Activated B cell treated with CpG ODN at 0.5 μM for 24 hours (primary cell): ENCODE measurements at regions not wholly inside any gene's neighbourhood (a gene's known extent, or its start where the extent isn't known, plus 50 kb on each side); places are given as distances from the start of the nearest gene placed in this dataset.

Experiments
- ATAC-seq: fragments of 200-7000 bp; cut with Tn5 transposase; one replicate; pipeline ENCODE4 v1.10.0; 2021; ENCODE audit warnings: low read depth, mild to moderate bottlenecking, moderate library complexity
- CTCF ChIA-PET: fragments of 350-600 bp; sonication (Branson Sonifier 250); formaldehyde crosslinking; loops from one replicate; lab custom pipeline; 2021; ENCODE audit warnings: antibody characterized with exemption; lab: Charles Lee
- POLR2A ChIA-PET: fragments of 350-600 bp; sonication (Branson Sonifier 250); formaldehyde crosslinking; loops from one replicate; lab custom pipeline; 2021; ENCODE audit warnings: antibody characterized with exemption; lab: Charles Lee
- DNase-seq: peaks from one replicate; pipeline ENCODE4 v3.0.0; 2022
- H3K27ac Mint-ChIP-seq: one replicate; pipeline ENCODE4 v1.8.0; 2020; ENCODE audit warnings: mixed read lengths
- H3K27me3 Mint-ChIP-seq: one replicate; pipeline ENCODE4 v1.8.0; 2021; ENCODE audit warnings: mixed read lengths
- H3K36me3 Mint-ChIP-seq: one replicate; pipeline ENCODE4 v1.8.0; 2021; ENCODE audit warnings: low read depth, mixed read lengths
- H3K4me1 Mint-ChIP-seq: one replicate; pipeline ENCODE4 v1.8.0; 2021; ENCODE audit warnings: mixed read lengths
- H3K4me3 Mint-ChIP-seq: one replicate; pipeline ENCODE4 v1.8.0; 2020; ENCODE audit warnings: mild to moderate bottlenecking, mixed read lengths
- H3K9me3 Mint-ChIP-seq: one replicate; pipeline ENCODE4 v1.8.0; 2020; ENCODE audit warnings: mixed read lengths
- intact Hi-C: fragments of 100-400 bp; cut with micrococcal nuclease; formaldehyde crosslinking; loops from one replicate; pipeline ENCODE4 v1.15.1; 2024
- TF ChIP-seq, protein P1 (sequence below): fragments of 200-600 bp; IDR thresholded peaks from one replicate; pipeline ENCODE4 v1.8.0; 2022; ENCODE audit warnings: antibody characterized with exemption, mild to moderate bottlenecking

DNA sequence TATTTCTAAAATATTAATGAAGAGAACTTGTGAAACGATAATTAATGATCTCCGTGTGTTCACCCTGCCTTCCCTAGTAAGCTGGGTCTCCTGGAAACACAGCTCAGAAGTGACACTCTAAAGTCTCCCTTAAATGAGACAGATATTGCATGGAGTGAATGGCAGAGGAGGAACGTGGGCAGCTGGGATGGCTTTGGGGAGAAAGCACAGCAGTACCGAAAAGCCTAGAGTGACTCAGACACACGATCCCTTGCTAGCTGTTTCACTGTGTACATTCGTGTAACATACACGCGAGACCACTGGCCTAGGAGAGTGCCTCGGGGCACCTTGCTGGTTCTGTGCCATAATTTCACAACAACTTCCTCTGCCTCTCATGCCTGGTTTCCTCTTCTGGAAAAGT lies 199.9 kb upstream of the TCERG1L start:
- intact Hi-C loops: no loop called here
- Mint-ChIP-seq H3K27ac (no peak overlapping the region), H3K36me3 (no peaks in the 10 kb centered on the region), H3K9me3 (peaks cover 5% of the 10 kb centered on the region), H3K4me3 (no peak overlapping the region), H3K4me1 (no peaks in the 10 kb centered on the region), H3K27me3 (no peaks in the 10 kb centered on the region)
- POLR2A ChIA-PET: no interaction called here
- no peak for DNase-seq
- CTCF ChIA-PET: no interaction called here
- no peak for ATAC-seq
- TF ChIP-seq, protein P1, sequence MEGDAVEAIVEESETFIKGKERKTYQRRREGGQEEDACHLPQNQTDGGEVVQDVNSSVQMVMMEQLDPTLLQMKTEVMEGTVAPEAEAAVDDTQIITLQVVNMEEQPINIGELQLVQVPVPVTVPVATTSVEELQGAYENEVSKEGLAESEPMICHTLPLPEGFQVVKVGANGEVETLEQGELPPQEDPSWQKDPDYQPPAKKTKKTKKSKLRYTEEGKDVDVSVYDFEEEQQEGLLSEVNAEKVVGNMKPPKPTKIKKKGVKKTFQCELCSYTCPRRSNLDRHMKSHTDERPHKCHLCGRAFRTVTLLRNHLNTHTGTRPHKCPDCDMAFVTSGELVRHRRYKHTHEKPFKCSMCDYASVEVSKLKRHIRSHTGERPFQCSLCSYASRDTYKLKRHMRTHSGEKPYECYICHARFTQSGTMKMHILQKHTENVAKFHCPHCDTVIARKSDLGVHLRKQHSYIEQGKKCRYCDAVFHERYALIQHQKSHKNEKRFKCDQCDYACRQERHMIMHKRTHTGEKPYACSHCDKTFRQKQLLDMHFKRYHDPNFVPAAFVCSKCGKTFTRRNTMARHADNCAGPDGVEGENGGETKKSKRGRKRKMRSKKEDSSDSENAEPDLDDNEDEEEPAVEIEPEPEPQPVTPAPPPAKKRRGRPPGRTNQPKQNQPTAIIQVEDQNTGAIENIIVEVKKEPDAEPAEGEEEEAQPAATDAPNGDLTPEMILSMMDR: no peak

DNA sequence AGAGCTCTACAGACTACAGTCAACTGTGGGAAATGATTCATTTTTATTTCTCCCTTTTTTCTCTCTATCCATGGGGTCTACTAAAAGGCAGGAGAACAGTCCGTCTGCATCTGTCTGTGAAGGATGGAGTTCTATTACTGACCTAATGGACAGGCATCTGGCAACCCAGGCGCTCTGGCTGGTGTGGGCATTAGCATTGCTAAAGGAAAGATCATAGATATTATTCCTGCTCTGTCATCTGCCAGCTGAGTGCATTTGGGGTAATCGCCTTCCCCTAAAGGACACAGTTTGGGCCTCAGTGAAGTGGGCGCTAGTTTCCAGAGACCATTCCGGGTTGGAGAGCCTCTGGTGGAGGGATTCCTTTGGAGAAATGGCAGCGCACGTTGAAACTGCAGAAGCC lies 201.3 kb upstream of the TCERG1L start:
- Mint-ChIP-seq H3K27ac (no peak overlapping the region), H3K36me3 (no peaks in the 10 kb centered on the region), H3K4me3 (no peak overlapping the region), H3K9me3 (peaks cover 5% of the 10 kb centered on the region), H3K4me1 (no peaks in the 10 kb centered on the region), H3K27me3 (no peaks in the 10 kb centered on the region)
- TF ChIP-seq, protein P1: no peak
- DNase-seq (no peak), ATAC-seq (no peak)
- CTCF ChIA-PET: no interaction called here
- POLR2A ChIA-PET: no interaction called here
- intact Hi-C loops: no loop called here

DNA sequence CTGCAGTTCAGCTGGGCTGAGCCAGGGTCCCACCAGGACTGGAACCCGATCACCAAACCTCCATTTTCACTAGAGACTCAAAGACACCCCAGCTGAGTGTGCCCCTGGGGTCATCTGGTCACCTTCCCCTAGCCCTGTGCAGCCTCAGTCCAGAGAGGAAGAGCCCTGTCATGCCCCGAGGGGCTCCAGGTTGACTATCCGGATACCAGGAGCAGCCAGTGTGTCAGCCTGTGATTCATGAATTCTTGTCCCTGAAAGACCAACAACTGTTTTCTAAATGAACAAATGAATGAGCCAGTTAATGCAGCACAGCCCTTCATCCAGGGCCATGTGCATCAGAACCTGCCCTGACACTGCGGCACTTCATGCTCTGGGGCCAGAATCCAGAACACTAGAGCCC lies 201.9 kb upstream of the TCERG1L start:
- POLR2A ChIA-PET: no interaction called here
- TF ChIP-seq, protein P1: no peak
- Mint-ChIP-seq H3K36me3 (no peaks in the 10 kb centered on the region), H3K4me3 (no peak overlapping the region), H3K4me1 (no peaks in the 10 kb centered on the region), H3K27ac (no peak overlapping the region), H3K9me3 (peaks cover 5% of the 10 kb centered on the region), H3K27me3 (no peaks in the 10 kb centered on the region)
- CTCF ChIA-PET: no interaction called here
- DNase-seq (no peak), ATAC-seq (no peak)
- intact Hi-C loops: no loop called here

DNA sequence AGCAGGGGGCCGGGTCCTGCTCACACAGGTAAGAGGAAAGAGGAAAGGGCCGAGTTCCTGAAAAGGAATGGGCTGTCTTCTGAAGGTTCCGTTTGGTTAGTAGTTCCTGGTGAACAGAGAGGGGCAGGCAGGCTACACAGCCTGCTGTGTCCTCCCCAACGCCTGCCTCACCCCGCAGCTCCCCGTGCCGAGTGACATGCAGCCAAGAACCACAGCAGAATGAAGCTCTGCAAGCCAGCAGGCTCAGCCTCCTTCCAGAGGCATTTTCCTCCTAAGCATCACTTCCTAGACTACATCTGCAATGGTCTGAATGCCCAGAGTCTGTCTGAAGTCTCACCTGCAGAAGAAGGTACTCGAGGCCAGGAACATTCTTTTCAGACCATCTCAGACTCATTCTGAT lies 202.4 kb upstream of the TCERG1L start:
- Mint-ChIP-seq H3K4me3 (no peak overlapping the region), H3K27me3 (no peaks in the 10 kb centered on the region), H3K4me1 (no peaks in the 10 kb centered on the region), H3K36me3 (no peaks in the 10 kb centered on the region), H3K9me3 (peaks cover 5% of the 10 kb centered on the region), H3K27ac (no peak overlapping the region)
- no peak for DNase-seq
- POLR2A ChIA-PET: no interaction called here
- intact Hi-C loops: no loop called here
- no peak for ATAC-seq
- TF ChIP-seq, protein P1: no peak
- CTCF ChIA-PET: no interaction called here

DNA sequence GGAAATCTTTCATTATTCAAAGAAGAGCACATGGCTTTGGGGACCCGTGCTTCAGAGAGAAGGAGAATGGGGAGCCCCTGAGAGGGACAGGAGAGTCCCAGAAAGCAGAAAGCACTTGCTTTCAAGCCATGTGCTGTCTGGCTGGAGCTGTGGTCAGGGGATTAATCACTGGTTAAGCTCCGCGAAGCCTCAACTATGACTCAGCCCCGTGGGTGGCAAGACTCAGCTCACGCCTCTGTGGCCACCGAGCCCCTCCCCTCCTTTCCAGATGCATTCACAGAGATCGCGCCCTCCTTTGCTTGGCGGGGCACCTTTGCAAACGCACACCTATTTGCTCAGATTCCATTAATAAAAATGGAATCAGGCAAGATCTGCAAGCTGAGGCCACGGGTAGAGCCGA lies 202.9 kb upstream of the TCERG1L start:
- peaks cover 5% of the 10 kb centered on the region for H3K9me3 Mint-ChIP-seq
- H3K27me3 Mint-ChIP-seq: no peaks in the 10 kb centered on the region
- H3K4me3 Mint-ChIP-seq: no peak overlapping the region
- TF ChIP-seq, protein P1: no peak
- no peaks in the 10 kb centered on the region for H3K36me3 Mint-ChIP-seq
- ChIA-PET CTCF (no interaction called here), POLR2A (no interaction called here)
- H3K27ac Mint-ChIP-seq: no peak overlapping the region
- no peak for DNase-seq
- H3K4me1 Mint-ChIP-seq: no peaks in the 10 kb centered on the region
- no peak for ATAC-seq
- intact Hi-C loops: no loop called here
